Thyroid gland (tissue), 4 donors: ENCODE measurements at regions not wholly inside any gene's neighbourhood (a gene's known extent, or its start where the extent isn't known, plus 50 kb on each side); places are given as distances from the start of the nearest gene placed in this dataset.

ENCODE experiments used
- CTCF ChIP-seq, 6 experiments: fragments of 200-600 bp in 3 of 6; fragments of 450-650 bp in 3 of 6; sonication (generic) in 3 of 6; IDR thresholded peaks; one replicate each; pipeline ENCODE4 v1.5.1; 2016 to 2019; ENCODE audit warnings: antibody characterized with exemption in 6 of 6, mild to moderate bottlenecking in 2 of 6, inconsistent platforms in 1 of 6, moderate library complexity in 1 of 6
- POLR2A ChIP-seq, 2 donors: fragments of 450-650 bp; IDR thresholded peaks; one replicate each; pipeline ENCODE4 v1.6.1; 2017; ENCODE audit warnings: antibody characterized with exemption in 2 of 2, mild to moderate bottlenecking in 2 of 2, moderate library complexity in 1 of 2

- no peak for TF ChIP-seq CTCF (IDR thresholded peaks at IDR 0.05)
- TF ChIP-seq POLR2A (IDR thresholded peaks at IDR 0.05): no peak
These were observed 416.2 kb downstream of the ENC1 start for GRCh38 chr5:74224331-74224730.
